ENCODE measurements at regions not wholly inside any gene's neighbourhood (a gene's known extent, or its start where the extent isn't known, plus 50 kb on each side); places are given as distances from the start of the nearest gene placed in this dataset.

- no peak for DNase-seq
These were observed 257.3 kb upstream of the NEIL3 start for GRCh38 chr4:177052211-177052934.

DNA sequence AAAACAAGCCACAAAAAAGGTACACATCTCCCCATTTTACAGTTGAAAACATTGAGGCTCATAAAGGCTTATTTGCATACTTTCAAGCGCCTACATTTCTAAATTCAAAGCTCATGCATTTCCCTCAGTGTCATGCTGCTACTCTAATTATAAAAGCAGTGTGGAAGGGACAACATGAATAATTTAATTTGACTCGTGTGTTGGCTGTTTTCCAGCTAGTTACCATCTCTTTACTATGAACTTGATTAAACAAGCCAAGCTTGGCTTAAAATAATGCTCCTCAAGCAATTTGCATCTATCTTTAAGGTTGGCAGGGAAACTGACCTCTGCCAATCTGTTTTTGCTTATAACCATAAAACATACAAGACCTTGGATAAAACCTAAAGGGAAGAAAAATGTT lies 252.5 kb upstream of the NEIL3 start:
- no peak for DNase-seq

DNA sequence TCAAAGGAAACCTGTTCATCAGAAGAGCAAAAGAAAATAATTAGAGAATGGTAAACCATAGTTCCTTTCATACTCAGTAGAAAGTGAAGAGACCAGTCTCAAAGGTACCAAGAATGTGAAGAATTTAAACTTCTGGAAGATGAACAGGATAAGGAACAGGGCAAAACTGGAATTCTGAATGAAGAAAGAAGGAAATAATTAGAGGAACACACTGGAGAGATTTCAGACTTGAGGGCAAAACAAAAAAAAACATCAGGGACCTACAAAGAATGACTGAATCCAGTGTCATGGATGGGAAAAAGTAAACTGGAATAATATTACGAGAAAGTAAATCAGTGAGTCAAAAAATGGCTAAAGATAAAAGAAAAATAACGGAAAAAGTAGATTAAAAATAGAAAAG lies 245.6 kb upstream of the NEIL3 start:
- DNase-seq: no peak

- no peak for DNase-seq
These were observed 244.8 kb upstream of the NEIL3 start for GRCh38 chr4:177064729-177065394.

DNA sequence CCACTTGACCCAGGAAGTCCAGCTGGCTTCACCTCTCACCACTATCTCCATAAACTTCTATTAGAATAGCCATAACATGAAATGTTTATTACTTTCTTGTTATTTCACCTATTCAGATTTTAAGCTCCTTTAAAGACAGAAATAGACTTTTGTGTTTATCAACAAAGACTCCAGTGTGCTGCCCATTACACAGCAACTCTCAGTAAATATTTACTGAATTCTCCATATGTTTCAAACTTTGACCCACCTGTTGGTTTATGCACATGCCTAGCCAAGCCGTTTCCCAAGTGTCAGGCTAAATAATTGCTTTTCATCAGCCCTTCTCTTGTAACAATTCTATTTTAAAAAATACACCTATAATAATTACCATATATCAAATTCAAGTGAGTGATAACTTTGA lies 242.9 kb upstream of the NEIL3 start:
- no peak for DNase-seq

DNA sequence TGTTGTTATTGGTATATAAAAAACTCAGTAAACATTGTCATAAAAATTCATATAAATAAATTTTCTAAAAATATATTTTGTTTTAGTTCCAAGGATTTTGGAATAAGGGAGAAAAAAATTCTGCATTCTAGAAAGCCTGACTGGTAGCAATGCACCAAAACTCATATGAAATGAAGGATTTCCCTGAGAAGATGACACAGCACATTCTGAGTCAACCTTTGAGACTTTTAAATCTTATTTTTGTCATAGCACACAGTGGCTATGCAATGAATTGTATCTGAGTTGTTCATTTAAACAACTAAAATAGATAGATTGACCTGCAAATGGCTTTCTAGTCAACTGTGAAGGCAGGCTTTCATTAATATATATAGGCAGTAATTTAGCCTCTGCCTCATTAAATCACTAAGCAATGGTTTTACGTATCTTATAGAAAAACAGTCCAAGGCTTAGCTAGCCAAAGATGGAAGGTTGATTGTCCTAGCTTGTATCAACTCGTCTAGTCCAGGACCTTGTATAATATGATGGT lies 239.1 kb upstream of the NEIL3 start:
- DNase-seq: no peak

- no peak for DNase-seq
These were observed 232.3 kb upstream of the NEIL3 start for GRCh38 chr4:177077095-177077971.

DNA sequence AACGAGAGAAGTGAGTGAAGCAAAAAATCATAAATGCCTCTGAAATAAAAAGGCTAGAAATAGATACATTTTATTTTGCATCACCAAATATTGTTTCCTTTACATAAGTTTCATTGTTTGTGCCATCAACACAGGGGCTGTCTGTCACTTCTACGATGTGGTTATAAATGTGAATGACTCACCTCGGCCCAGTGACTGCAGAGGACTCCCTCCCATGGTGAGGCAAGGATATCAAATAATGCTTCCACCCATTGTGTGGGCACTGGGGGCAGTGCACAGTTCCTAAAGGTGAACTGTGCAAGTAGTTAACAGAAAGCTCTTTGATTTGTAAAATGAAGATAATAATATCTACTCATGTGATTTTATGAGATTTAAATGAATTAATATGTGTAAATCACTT lies 230.3 kb upstream of the NEIL3 start:
- DNase-seq: no peak

DNA sequence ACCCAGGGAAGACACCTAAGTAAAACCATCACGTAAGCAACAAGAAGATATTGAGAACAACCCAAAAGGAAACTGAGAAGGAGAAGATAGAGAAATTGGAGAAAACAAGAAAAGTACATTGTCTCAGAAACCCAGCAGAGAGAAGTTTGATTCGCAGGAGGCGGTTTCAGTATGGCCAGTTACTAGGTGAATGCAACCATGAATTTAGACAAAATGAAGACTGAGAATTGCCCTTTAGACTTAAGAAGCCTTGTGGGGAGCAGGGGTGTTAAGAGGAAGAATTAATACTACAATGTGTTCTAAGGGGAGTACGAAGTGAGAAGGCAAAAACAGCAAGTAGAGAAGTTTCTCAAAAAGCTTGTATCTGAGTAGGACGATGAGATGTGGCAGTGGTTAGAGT lies 229.3 kb upstream of the NEIL3 start:
- no peak for DNase-seq

DNA sequence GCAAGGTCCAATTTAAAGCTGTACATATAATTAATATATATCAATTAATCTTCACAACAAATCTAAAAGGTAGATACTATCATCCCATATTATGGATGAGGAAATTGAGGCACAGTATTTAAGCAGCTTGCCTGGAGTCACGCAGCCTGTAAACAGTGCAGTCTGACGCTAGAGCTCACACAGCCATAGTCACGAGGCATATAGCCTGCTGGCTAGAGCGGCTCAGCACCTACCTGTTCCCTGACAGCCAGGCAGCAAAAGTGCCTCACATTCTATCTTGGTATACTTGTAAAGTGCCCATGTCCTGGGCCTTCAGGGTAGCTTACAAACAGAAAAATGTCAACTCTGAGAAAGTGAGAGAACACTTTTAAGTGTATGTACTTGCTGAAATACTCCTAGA lies 222.6 kb upstream of the NEIL3 start:
- DNase-seq: no peak

DNA sequence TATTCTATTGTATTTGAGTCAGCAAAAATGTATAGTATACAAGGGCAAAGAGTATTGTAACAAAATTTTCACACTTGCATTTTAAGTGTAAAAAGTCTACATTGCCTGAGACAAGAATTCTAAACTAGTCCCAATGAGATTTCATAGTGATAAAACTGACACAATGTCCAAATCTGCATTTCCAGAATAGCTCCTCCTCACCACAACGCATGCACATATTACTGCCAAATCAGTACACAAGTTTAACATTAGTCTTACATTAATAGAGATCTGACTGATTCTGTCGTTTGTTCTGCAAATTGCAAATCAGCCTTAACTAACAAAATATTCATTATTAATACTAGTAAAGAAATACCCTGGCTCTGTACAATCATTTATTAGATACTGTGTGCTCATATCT lies 222.2 kb upstream of the NEIL3 start:
- DNase-seq: no peak

DNA sequence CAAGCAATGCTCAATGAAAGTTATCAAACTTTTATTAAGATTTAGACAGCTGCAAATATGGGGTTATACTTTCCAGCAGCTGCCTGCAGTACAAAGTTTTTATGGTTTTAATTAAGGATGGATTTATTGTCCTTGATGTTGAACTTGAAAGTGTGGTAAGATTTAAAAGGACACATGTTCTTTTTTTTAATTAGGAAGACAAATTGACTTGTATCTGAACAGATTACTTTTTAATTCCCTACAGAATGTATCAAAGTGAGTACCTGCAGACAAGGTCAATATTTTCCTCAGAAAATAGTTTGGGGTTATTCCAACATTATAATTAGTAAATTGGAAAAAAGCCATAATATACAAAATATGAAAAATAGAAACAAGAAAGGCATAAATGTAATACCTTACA lies 218.2 kb upstream of the NEIL3 start:
- no peak for DNase-seq

DNA sequence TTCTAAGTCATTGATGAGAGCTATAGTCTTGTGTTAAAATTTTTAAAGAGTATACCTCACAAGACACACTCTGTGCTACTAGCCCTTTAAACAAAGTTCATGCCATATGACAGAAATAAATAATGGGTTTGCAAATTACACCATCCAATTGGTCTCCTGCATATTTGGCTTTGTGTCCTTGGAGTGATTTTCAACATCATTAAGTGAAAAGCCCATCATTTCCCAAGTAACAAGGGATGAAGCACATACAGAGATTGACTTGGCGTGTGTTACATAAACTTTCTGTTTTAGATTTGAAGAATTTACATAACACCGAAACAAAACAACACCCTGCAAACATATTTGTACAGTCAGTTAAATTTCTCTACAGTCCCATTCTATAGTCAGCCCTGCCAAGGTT lies 216.9 kb upstream of the NEIL3 start:
- DNase-seq: no peak

GRCh38 chr4:177093964-177094363 lies 215.7 kb upstream of the NEIL3 start:
- DNase-seq: no peak

GRCh38 chr4:177097291-177097690 lies 212.4 kb upstream of the NEIL3 start:
- DNase-seq: no peak

- no peak for DNase-seq
These were observed 210.5 kb upstream of the NEIL3 start for GRCh38 chr4:177099211-177099610.

- DNase-seq: no peak
These were observed 209.4 kb upstream of the NEIL3 start for GRCh38 chr4:177100307-177100706.

DNA sequence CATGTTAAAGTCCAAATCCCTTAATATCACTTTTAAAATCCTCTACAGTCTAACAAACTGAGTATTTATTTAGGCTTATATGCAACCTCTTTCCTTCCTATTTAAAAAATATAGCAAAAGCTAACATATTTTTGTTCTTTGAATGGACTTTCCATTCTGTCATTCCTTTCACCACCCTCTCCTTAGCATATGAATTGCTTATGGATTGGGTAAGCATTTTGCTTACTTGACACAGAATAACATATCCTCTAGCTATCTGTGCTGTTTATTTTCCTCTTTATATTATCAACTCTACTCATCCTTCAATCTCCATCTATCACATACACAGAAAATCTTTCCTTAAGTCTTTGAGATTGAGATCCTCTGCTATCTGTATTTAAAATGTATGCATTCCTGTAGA lies 206.1 kb upstream of the NEIL3 start:
- DNase-seq: no peak

GRCh38 chr4:177105536-177105935 lies 204.1 kb upstream of the NEIL3 start:
- DNase-seq: no peak

DNA sequence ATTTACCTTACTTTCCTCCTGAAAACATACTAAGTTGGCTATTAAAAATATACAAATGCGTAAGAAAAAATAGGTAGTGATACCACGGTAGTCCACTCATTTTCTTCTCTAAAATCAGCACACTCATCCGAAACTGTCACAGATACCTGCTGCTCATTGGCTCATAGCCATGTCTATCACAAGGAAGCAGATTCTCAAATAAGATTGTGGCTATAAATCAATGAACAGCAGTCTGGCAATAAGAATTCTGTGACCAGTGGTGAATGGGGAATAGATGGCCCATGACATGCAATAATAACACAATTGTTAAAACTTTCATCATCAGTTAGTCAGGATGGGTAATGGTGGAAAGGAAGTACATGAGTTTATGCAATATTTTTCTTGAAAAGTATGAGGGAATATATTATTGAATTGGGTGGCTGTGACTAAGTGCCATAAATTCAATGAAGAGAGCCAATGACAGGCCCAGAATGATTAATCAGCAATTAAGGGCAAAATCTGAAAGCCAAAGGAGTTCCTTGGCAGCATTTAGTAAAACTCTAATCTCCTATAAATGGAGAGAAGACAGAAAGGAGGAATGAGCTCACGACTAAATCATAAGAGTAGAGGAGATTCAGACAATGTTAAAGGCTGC lies 202.3 kb upstream of the NEIL3 start:
- DNase-seq: no peak

- DNase-seq: no peak
These were observed 201.0 kb upstream of the NEIL3 start for GRCh38 chr4:177108708-177109107.

DNA sequence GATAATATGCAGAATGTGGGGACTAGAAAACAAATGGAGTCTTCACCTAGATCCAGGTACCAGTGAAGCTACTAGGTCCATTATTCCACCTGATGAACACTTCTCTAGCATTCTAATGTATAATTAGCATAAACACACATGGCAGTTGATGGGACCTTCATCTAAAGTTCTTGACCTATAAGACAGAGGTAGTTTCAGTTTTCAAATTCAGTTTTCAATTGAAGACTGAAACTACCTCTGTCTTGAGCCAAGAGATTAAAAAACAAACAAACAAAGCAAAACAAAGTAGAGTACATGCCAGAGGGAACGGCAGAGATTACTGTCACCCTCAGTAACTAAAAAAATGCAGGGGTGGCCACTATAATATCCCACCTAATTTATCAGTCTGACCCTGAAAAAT lies 199.9 kb upstream of the NEIL3 start:
- DNase-seq: no peak

DNA sequence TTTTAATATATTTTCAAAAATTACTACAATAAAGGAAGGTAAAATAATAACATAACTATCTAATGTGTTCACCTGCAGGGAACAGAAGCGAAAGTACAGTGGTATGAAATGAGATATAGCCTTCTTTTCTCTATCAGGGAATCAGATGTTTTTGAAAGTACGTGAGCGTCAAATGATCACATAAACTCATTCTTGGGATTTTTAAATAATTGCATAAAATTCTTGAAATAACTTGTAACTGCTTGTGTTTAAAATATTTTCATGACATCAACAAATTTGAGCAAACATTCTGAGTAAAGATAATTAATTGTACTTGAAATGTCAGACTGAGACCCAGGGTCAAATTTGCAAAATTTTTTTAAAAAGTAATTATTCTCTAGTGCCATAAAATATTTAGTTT lies 193.5 kb upstream of the NEIL3 start:
- DNase-seq: no peak

All from MV-4-11 (cell line).